Subcutaneous abdominal adipose tissue (tissue), 5 donors: ENCODE measurements at regions not wholly inside any gene's neighbourhood (a gene's known extent, or its start where the extent isn't known, plus 50 kb on each side); places are given as distances from the start of the nearest gene placed in this dataset.
A peak's percentile ranks its signal among the peaks of the same experiment; 100 is the strongest.

Experiments used
- H3K27ac ChIP-seq: one replicate; pipeline ENCODE4 v1.7.0; 2013; ENCODE audit warnings: low read depth, mild to moderate bottlenecking, inconsistent platforms, low read length, moderate library complexity
- H3K27me3 ChIP-seq, 5 donors: one replicate each; pipeline ENCODE4 v1.7.0; 2013; ENCODE audit warnings: low read length in 5 of 5, inconsistent platforms in 1 of 5; ENCODE audit not compliant: control insufficient read depth in 5 of 5, insufficient read depth in 4 of 5
- H3K36me3 ChIP-seq, 5 donors: one replicate each; pipeline ENCODE4 v1.7.0; 2013; ENCODE audit warnings: low read length in 5 of 5; ENCODE audit not compliant: control insufficient read depth in 5 of 5, insufficient read depth in 5 of 5
- H3K4me1 ChIP-seq, 5 donors: one replicate each; pipeline ENCODE4 v1.7.0; 2013; ENCODE audit warnings: low read length in 5 of 5, mild to moderate bottlenecking in 3 of 5, moderate library complexity in 1 of 5; ENCODE audit not compliant: control insufficient read depth in 5 of 5, insufficient read depth in 5 of 5
- H3K4me3 ChIP-seq, 5 donors: one replicate each; pipeline ENCODE4 v1.7.0; 2013; ENCODE audit warnings: low read length in 5 of 5, low read depth in 1 of 5
- H3K9ac ChIP-seq, 5 donors: one replicate each; pipeline ENCODE4 v1.7.0; 2013; ENCODE audit warnings: low read length in 5 of 5, mild to moderate bottlenecking in 4 of 5, moderate library complexity in 3 of 5
- H3K9me3 ChIP-seq, 5 donors: one replicate each; pipeline ENCODE4 v1.7.0; 2013; ENCODE audit warnings: low read length in 5 of 5; ENCODE audit not compliant: control insufficient read depth in 5 of 5
- donor health status: healthy.
- donor health status: healthy.
- donor health status: healthy.
- donor health status: healthy.
- donor health status: healthy.

- no peaks in the 10 kb centered on the region for H3K9me3 ChIP-seq
- no peaks in the 10 kb centered on the region for H3K36me3 ChIP-seq
- H3K4me3 ChIP-seq, result no peak overlapping the region
- peaks cover 0 to 12% (median 4%) of the 10 kb centered on the region in 5 donors for H3K4me1 ChIP-seq
- H3K27me3 ChIP-seq, result no peaks in the 10 kb centered on the region
- no peak overlapping the region for H3K9ac ChIP-seq
- no peak overlapping the region for H3K27ac ChIP-seq
These were observed 543.0 kb upstream of the RGS18 start for GRCh38 chr1:191615101-191615821.

GRCh38 chr1:191618181-191618580 lies 540.1 kb upstream of the RGS18 start:
- H3K4me3 ChIP-seq, result no peak overlapping the region
- H3K4me1 ChIP-seq, result peaks cover 0 to 22% (median 4%) of the 10 kb centered on the region in 5 donors
- no peaks in the 10 kb centered on the region for H3K27me3 ChIP-seq
- peak overlapping the region; percentile 65 for H3K27ac ChIP-seq
- no peaks in the 10 kb centered on the region for H3K36me3 ChIP-seq
- H3K9me3 ChIP-seq, result no peaks in the 10 kb centered on the region
- H3K9ac ChIP-seq, result no peak overlapping the region

- Histone ChIP-seq H3K36me3 (no peaks in the 10 kb centered on the region), H3K27me3 (no peaks in the 10 kb centered on the region), H3K4me1 (peaks cover 0 to 22% (median 4%) of the 10 kb centered on the region in 5 donors), H3K4me3 (no peak overlapping the region), H3K27ac (no peak overlapping the region), H3K9me3 (no peaks in the 10 kb centered on the region), H3K9ac (no peak overlapping the region)
These were observed 537.4 kb upstream of the RGS18 start for GRCh38 chr1:191620883-191621282.

- H3K36me3 ChIP-seq, result no peaks in the 10 kb centered on the region
- H3K27me3 ChIP-seq, result no peaks in the 10 kb centered on the region
- H3K27ac ChIP-seq, result no peak overlapping the region
- peaks cover 0 to 11% (median 0%) of the 10 kb centered on the region in 5 donors for H3K4me1 ChIP-seq
- H3K9ac ChIP-seq, result no peak overlapping the region
- peaks cover 0 to 4% (median 0%) of the 10 kb centered on the region in 5 donors for H3K9me3 ChIP-seq
- H3K4me3 ChIP-seq, result no peak overlapping the region
These were observed 534.2 kb upstream of the RGS18 start for GRCh38 chr1:191624044-191624443.

- peaks cover 0 to 4% (median 0%) of the 10 kb centered on the region in 5 donors for H3K9me3 ChIP-seq
- no peak overlapping the region for H3K9ac ChIP-seq
- H3K27me3 ChIP-seq, result no peaks in the 10 kb centered on the region
These were observed 528.4 kb upstream of the RGS18 start for GRCh38 chr1:191629836-191630235.

GRCh38 chr1:191634801-191635508 lies 523.3 kb upstream of the RGS18 start:
- no peaks in the 10 kb centered on the region for H3K27me3 ChIP-seq
- no peak overlapping the region for H3K4me3 ChIP-seq
- no peak overlapping the region for H3K9ac ChIP-seq
- no peaks in the 10 kb centered on the region for H3K4me1 ChIP-seq
- no peaks in the 10 kb centered on the region for H3K36me3 ChIP-seq
- no peaks in the 10 kb centered on the region for H3K9me3 ChIP-seq
- H3K27ac ChIP-seq, result no peak overlapping the region

More at GRCh38 chr1:191629836-191630235, 528.4 kb upstream of the RGS18 start:
- H3K36me3 ChIP-seq, result no peaks in the 10 kb centered on the region
- no peaks in the 10 kb centered on the region for H3K4me1 ChIP-seq
- no peak overlapping the region for H3K27ac ChIP-seq
- H3K4me3 ChIP-seq, result no peak overlapping the region

- H3K4me3 ChIP-seq, result no peak overlapping the region
- no peak overlapping the region for H3K9ac ChIP-seq
These were observed 521.9 kb upstream of the RGS18 start for GRCh38 chr1:191636345-191636744.

GRCh38 chr1:191641420-191642260 lies 516.6 kb upstream of the RGS18 start:
- Histone ChIP-seq H3K36me3 (no peaks in the 10 kb centered on the region), H3K27ac (no peak overlapping the region), H3K4me3 (no peak overlapping the region), H3K4me1 (no peaks in the 10 kb centered on the region), H3K9me3 (no peaks in the 10 kb centered on the region), H3K27me3 (no peaks in the 10 kb centered on the region), H3K9ac (no peak overlapping the region)

More at GRCh38 chr1:191636345-191636744, 521.9 kb upstream of the RGS18 start:
- Histone ChIP-seq H3K4me1 (no peaks in the 10 kb centered on the region), H3K9me3 (no peaks in the 10 kb centered on the region), H3K36me3 (no peaks in the 10 kb centered on the region), H3K27me3 (no peaks in the 10 kb centered on the region), H3K27ac (no peak overlapping the region)

- Histone ChIP-seq H3K4me3 (no peak overlapping the region), H3K27me3 (no peaks in the 10 kb centered on the region), H3K9ac (no peak overlapping the region), H3K4me1 (no peaks in the 10 kb centered on the region), H3K36me3 (no peaks in the 10 kb centered on the region), H3K27ac (no peak overlapping the region), H3K9me3 (no peaks in the 10 kb centered on the region)
These were observed 515.2 kb upstream of the RGS18 start for GRCh38 chr1:191643060-191643459.
